ENCODE measurements at regions not wholly inside any gene's neighbourhood (a gene's known extent, or its start where the extent isn't known, plus 50 kb on each side); places are given as distances from the start of the nearest gene placed in this dataset.
"Not testable (repeated sequence)": the region's sequence is repeated elsewhere in the genome, so short reads cannot be mapped to it uniquely, and the experiment has no call there.

- not testable (repeated sequence) for DNase-seq (ENCODE audit: low read depth)
These were observed 898.1 kb downstream of the DNAJB9 start for GRCh38 chr7:109467729-109468128.

GRCh38 chr7:109473172-109473571 lies 903.5 kb downstream of the DNAJB9 start:
- DNase-seq (ENCODE audit: low read depth) = no peak

GRCh38 chr7:109476409-109476808 lies 906.7 kb downstream of the DNAJB9 start:
- DNase-seq (ENCODE audit: low read depth) = no peak

DNA sequence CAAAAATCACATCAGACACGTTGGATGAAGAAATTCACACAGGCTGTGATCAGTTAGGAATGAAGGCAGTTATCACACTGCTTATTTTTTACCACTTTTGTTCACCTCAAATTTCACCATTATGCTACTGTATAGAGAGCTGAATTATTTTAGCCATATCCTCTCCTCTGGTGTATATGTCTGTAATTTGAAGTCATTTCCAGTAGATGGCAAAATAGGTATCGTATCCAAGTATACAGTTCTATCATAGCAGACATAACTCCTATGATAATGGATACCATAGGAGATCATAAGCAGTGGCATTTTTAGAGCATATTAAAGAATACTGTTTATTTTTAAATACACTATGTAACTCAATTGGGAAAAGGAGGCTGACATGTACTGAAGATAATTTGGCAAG lies 909.7 kb downstream of the DNAJB9 start:
- DNase-seq (ENCODE audit: low read depth) = no peak

GRCh38 chr7:109490607-109491006 lies 920.9 kb downstream of the DNAJB9 start:
- not testable (repeated sequence) for DNase-seq (ENCODE audit: low read depth)

- DNase-seq (ENCODE audit: low read depth) = no peak
These were observed 927.4 kb downstream of the DNAJB9 start for GRCh38 chr7:109497053-109497452.

- no peak for DNase-seq (ENCODE audit: low read depth)
These were observed 928.5 kb downstream of the DNAJB9 start for GRCh38 chr7:109498131-109498530.

DNA sequence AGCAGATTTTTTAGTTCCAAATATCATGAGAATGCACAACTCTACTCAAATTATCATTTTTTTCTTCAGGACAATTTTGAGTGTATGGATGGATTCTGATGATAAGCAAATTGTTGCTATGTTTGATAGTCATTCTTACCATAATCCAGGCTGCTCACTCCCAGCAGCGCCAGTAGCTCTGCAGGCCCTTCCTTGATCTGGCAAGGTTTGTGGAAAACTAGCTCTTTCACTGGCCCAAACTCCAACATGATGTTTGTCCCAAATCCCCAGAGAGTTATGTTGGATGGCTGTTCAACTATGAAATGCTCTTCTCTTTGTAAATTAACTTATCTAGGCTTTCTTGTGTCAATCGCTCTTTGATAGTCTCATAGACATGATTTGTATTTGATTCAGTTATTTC lies 933.7 kb downstream of the DNAJB9 start:
- DNase-seq (ENCODE audit: low read depth) = no peak

DNA sequence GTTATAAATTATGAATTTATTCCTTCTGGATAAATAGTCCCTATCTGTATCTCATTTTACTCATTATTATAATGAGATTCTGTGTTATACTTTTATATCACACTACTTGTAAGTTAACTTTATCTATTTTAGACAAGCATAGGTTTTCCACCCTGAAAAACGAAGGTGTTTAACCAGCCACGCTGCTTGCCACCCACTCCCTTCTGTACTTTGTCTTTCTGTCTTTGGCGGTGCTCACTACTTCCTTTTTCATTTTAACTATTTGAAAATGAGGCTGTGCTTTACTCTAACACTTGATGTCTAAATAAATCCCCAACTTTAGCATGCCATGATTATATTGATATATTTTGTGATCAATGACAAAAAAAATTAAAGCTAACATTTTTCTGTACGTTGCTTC lies 952.9 kb downstream of the DNAJB9 start:
- no peak for DNase-seq (ENCODE audit: low read depth)

DNA sequence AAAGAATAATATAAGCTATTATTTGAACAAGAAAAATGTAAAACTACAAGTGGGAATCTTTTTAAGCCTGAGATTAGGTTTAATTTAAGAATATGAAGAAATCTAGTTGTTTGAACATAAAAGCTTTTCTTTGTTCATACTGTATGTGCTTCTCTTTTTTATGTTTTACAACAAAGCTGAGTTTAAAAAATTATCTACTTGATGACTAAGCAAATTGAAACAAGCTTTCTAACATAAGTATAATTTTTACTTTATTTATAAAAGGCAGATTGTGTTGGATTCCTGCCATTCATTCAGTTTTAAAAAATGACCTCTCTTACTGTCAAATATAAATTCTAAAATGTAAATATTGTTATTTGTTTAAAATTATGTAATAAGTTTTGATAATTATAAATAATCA lies 958.2 kb downstream of the DNAJB9 start:
- DNase-seq (ENCODE audit: low read depth) = no peak

DNA sequence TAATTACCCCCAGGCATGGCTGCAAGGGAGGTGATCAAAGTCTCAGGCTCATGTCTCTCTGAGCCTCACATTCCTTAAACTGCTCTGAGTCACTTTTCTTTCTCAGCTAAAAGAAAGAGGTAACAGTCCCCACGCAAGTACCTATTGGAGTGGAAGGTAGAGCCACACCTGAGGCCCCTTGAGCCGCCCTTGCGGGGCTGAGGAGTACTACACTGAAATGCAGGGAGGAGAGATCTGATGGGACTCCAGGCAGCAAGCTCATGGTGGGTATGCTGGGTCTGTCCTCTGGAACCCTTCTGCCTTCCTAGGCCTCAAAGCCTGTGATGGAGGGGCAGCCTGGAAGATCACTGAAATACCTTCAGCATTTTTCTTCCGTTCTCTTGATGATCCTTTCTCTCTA lies 960.0 kb downstream of the DNAJB9 start:
- DNase-seq (ENCODE audit: low read depth) = no peak

GRCh38 chr7:109532262-109532992 lies 962.8 kb downstream of the DNAJB9 start:
- no peak for DNase-seq (ENCODE audit: low read depth)

DNA sequence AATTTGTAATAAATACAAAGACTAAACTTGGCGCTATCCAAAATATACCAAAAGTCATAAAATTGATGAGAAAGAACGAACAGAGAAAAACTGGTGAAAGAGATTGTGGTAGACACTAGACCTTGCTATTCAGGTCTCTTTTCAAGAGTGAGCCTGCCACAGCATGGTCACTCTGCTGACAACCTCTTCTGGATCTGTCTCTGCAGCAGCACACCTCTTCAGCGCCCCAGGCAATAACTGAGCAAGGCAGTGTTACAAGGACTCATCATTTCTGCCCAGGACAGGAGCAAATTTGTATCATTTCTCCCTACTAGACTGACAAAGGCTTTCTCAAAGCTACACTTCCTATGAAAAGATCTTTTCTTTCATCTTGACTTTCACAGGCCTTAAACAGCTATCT lies 976.0 kb downstream of the DNAJB9 start:
- no peak for DNase-seq (ENCODE audit: low read depth)

- no peak for DNase-seq (ENCODE audit: low read depth)
These were observed 980.0 kb downstream of the DNAJB9 start for GRCh38 chr7:109549471-109550193.

DNA sequence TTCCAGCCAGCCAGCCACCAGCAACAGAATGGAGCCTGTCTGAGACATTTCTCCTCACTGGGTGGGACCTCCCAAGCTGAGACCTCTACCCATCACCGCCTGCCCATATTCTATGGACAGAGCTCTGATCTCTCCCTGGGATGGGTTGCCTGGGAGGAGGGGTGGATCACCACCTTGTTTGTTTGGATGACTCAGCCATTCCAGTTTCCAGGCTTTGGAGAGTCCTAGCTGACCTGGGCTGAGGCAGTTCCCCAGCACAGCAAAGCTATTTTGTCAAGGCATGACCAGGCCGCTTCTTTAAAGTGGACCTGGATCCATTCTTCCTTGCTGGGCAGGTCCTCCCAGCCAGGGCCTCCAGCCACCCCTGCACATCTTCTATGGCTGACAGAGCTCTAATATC lies 982.3 kb downstream of the DNAJB9 start:
- DNase-seq (ENCODE audit: low read depth) = no peak

- DNase-seq (ENCODE audit: low read depth) = no peak
These were observed 1007.6 kb downstream of the DNAJB9 start for GRCh38 chr7:109577265-109577664.

DNA sequence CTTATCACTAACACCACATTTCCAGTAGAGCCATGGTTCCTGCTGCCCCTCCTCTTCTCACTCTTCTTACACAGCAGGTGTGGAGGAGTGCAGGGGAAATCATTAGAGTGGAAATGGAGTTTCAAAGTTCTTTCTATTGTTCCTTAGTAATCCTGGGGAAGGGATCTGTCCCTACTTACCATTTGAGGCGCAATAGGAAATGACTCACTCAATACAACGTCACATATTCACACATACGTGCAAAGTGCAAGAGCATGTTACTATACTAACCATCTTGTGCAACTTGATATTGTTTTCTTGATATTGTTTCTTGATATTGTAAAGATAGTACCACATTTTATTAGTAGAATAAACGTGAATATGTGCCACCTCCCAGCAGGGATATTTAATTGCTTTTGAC lies 1010.2 kb downstream of the DNAJB9 start:
- no peak for DNase-seq (ENCODE audit: low read depth)

- no peak for DNase-seq (ENCODE audit: low read depth)
These were observed 1012.5 kb downstream of the DNAJB9 start for GRCh38 chr7:109582211-109582610.

DNA sequence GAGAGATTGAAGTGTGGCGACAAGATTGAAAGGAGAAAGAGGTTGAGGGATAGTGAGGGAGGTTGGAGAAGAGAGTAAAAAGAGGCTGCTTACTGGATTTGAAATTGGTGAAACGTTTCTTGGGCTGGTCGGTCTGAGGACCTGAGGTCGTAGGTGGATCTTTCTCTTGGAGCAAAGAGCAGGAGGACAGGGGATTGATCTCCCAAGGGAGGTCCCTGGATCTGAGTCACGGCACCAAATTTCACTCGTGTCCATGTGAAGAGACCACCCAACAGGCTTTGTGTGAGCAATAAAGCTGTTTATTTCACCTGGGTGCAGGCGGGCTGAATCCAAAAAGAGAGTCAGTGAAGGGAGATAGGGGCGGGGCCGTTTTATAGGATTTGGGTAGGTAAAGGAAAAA lies 1027.3 kb downstream of the DNAJB9 start:
- not testable (repeated sequence) for DNase-seq (ENCODE audit: low read depth)

- no peak for DNase-seq (ENCODE audit: low read depth)
These were observed 1042.0 kb downstream of the DNAJB9 start for GRCh38 chr7:109611656-109612055.

DNA sequence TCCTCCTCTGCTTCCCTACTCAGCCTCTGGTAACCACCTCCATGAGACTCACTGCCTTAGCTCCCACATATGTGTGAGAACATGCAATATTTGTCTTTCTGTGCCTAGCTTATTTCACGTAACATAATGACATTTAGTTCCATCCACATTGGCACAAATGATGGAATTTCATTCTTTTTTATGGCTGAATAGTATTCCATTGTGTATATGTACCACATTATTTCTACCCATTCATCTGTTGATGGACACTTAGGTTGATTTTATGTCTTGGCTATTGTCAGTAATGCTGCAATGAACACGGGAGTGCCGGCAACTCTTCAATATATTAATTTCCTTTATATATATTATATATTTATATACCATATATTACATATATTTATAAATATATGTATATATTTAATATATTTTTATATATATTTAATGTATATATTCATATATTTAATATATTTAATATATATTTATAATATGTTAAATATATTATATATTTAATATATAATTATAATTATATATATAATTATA lies 1046.9 kb downstream of the DNAJB9 start:
- DNase-seq (ENCODE audit: low read depth) = no peak

DNA sequence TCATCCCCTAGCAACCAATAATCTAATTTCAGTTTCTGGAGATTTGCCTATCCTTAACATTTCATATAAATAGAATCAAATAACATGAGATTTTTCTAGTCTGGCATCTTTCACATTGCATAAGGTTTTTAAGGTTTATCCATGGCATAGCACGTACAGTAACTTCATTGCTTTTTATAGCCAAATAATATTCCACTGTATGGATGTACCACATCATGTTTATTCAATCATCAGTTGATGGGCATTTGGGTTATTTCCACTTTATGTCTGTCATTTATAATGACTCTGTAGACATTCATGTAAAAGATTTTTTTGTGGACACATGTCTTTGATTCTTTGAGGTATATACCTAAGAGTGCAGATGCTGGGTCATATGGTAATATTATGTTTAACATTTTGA lies 1052.6 kb downstream of the DNAJB9 start:
- no peak for DNase-seq (ENCODE audit: low read depth)

DNA sequence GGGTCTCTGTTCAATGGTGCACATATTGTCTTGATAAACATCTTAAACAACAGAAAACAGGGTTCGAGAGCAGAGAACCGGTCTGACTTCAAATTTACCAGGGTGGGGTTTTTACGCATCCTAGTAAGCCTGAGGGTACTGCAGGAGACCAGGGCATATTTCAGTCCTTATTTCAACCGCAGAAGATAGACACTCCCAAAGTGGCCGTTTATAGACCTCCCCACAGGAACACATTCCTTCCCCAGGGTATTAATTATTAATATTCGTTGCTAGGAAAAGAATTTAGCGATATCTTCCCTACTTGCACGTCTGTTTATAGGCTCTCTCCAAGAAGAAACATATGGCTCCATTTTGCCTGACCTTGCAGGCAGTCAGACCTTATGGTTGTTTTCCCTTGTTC lies 1063.2 kb downstream of the DNAJB9 start:
- DNase-seq (ENCODE audit: low read depth) = not testable (repeated sequence)

DNA sequence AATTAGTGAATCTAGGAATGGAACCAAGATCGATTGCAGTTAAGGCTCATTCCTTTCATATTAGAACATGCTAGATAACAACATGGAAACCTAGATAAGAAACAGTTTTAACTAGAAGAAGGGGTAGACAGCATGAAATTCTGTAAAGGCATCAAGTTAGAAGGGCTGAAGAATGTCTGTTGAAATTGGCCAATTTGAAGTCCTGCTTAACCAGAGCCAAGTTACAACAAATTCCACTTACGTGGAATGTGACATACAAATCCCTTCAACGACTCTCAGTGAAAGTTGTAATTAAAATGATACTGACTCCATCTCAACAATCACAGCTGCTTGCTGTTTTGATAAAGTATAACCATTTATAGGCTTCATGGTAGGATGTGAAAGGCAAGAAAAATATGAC lies 1065.7 kb downstream of the DNAJB9 start:
- no peak for DNase-seq (ENCODE audit: low read depth)

Measured in fibroblast of the conjunctiva (primary cell).